TTC549 (cell line): ENCODE measurements at regions not wholly inside any gene's neighbourhood (a gene's known extent, or its start where the extent isn't known, plus 50 kb on each side); places are given as distances from the start of the nearest gene placed in this dataset.
"Not testable (repeated sequence)": the region's sequence is repeated elsewhere in the genome, so short reads cannot be mapped to it uniquely, and the experiment has no call there.

Experiments
- FAIRE-seq: peaks from 2 replicates; lab custom pipeline; 2012; peaks lifted over from hg19 to GRCh38; lab: Jason Lieb, UNC

GRCh38 chr6:141780296-141780695 lies 352.4 kb upstream of the GJE1 start:
- no peak for FAIRE-seq

DNA sequence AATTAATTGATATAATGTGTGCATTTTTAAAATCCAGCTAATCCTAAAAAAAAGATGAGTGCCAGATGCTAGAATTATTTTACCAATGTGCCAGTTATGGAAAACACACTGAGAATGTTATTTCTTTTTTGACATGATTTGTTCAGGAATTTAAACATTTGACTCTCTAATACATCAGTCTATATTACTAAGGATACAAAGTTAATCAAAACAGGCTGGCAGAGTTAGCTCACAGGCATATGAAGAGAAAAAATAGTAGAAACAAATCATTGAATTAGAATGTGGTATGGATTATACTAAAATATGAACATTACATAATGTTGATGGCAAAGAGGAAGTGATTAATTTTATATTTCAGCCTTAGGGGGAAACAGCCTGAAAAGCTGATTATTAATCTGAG lies 368.3 kb upstream of the GJE1 start:
- no peak for FAIRE-seq

DNA sequence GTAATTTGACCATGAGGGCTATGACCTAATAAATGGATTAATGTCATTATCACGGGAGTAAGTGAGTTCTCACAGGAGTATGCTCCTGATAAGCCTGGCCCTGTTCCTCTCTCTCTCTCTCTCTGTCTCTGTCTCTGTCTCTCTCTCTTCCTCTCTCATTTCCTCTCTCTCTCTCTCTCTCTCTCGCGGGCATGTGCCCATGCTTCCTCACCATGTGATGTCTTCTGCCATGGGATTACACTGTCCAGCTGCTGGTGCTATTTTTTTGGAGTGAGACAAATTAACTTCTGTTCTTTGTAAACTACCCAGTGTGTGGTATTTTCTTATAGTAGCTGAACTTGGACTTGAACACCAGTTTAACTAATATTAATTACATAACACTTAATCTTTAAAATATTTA lies 374.3 kb upstream of the GJE1 start:
- no peak for FAIRE-seq

DNA sequence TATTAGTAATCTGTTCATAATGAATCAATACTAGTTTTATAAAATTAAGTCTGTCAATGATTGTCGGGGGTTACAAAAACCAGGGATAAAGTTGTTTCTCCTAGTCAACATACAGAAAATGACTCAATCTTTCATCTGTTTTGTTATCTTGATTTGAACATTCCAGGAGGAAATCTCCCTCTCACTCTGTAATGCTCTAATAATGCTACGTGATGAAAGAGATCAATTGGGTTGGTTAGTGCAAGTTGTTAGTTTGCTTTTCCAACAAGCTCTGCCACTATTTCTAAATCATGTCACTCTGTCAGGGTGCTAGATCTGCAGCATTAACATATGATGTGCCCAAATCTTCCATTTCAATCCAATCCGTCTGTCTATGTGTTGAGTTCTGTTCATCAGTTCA lies 379.5 kb upstream of the GJE1 start:
- FAIRE-seq: no peak

- FAIRE-seq: no peak
Measured at GRCh38 chr6:141752677-141753076, 380.0 kb upstream of the GJE1 start.

- not testable (repeated sequence) for FAIRE-seq
Measured at GRCh38 chr6:141746324-141746723, 386.4 kb upstream of the GJE1 start.

GRCh38 chr6:141744971-141745370 lies 387.8 kb upstream of the GJE1 start:
- FAIRE-seq: no peak

DNA sequence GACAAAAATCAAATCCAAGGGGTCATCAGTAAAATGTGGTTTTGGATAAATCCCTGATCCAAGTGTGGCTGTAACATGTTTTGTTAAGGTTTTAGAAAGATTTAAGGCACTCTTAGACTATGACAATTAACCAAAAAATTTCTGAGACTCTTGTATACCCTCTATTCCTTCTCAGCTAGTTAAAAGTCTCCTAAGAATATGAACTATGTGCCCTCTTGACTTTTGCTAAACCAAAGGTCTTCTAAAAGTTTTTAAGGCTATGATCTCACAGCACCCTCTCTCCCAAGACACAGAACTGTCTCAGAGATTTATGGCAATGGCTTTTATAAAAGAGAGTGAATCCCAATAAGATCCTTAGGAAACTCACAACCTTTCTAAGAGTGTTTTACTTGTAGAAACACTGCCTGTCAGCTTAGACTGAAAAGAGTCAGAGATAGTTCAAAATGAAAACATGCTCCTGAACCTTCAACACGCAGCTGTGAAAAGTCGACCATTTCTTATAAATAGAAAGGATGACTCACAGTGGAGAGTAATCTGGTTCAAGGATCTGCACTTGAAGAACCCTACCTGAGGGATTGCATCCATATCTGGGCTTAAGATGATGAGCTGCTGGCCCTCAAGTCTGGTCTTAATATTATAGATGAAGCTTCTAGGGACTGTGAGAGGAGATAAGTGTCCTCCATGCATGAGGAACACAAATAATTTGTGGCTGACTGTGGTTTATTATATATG lies 388.4 kb upstream of the GJE1 start:
- no peak for FAIRE-seq

GRCh38 chr6:141736104-141736503 lies 396.6 kb upstream of the GJE1 start:
- no peak for FAIRE-seq

GRCh38 chr6:141735126-141735525 lies 397.6 kb upstream of the GJE1 start:
- no peak for FAIRE-seq

GRCh38 chr6:141734071-141734840 lies 398.5 kb upstream of the GJE1 start:
- no peak for FAIRE-seq

GRCh38 chr6:141729146-141729545 lies 403.6 kb upstream of the GJE1 start:
- FAIRE-seq: no peak

GRCh38 chr6:141728330-141728729 lies 404.4 kb upstream of the GJE1 start:
- no peak for FAIRE-seq

GRCh38 chr6:141726248-141726647 lies 406.5 kb upstream of the GJE1 start:
- FAIRE-seq: no peak

DNA sequence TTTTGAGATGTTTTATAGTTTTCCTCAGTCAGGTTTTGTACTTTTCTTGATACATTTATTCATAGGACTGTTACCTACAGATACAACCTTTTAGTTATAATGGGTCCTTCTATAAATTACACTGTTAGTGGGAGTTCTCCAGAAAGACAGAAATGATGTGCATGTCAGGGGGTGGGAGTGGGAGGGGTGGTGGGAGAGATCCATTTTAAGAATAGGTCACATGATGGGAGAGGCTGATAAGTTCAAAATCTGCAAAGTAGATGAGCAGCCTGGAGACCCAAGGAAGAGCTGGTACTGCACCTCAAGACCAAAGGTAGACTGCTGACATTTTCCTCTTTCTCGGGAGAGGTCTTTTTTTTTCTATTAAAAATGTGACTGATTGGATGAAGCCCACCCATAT lies 408.0 kb upstream of the GJE1 start:
- no peak for FAIRE-seq

DNA sequence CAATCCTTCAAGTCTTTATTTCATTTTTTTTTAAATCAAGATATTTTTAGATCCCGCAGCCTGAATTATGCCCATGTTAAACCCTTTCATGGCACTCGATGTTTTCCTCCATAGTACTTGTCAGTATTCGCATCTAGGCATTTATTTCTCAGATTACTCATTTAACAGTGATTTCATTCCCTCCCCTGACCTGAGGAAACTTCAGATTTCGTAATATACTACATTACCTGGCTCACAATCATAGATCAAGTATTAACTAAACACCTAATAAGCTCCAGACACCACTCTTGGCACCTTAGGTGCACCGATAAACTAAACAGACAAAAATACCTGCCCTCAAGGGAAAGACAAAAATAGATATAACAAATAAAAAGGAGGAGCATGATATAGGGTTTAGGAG lies 413.2 kb upstream of the GJE1 start:
- no peak for FAIRE-seq

DNA sequence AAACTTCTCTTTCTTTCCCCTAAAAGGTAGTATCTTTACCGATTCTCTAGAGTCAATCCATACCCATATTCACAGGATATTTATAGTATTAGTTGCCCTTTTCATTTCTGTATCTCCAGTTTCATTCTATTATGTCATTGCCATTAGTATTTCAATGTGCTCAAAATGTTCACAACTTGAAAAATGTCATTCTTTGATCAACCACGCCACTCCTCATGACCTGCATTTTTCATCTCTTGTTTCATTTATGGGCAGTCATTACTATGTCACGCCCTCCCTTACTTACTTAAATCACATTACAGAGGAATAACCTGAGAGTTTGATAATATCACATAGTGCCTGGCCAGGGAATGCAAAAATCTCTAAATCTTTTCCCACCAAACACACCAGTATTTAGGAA lies 427.3 kb upstream of the GJE1 start:
- FAIRE-seq: no peak

DNA sequence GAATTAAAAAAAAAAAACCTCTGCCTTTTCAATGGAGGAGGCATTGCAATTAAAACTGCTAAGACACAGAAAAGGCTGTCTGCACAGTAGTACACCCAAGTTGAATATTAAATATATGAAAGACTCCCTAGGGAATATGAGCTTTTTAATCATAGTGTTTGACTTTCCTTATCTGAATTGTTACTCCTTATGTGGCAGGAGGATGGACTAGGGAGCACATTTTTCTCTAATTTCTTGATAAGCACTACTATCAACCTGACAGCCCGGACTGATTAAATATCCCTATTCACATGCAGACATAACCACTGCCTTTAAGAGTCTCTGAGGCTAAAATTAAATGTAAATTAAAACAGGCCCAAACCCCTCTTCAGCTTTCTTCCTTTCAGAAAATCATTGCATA lies 428.6 kb upstream of the GJE1 start:
- no peak for FAIRE-seq

DNA sequence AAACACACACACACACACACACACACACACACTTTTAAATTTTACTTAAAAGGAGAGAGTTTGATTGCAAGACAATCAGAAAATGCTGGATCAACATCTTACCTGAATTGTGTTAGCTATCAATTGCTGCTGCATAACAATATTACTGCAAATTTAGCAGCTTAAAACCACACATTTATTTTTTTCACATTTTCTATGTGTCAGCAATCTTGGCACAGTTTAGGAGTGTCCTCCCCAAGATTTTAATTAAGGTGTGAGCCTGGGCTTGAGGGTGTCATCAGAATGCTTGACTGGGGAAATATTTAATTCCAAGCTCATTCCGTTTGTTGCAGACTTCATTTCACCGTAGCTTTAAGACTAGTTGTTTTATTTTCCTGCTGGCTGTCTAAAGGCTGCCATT lies 431.0 kb upstream of the GJE1 start:
- no peak for FAIRE-seq

GRCh38 chr6:141700819-141701218 lies 431.9 kb upstream of the GJE1 start:
- FAIRE-seq: no peak

GRCh38 chr6:141688916-141689315 lies 443.8 kb upstream of the GJE1 start:
- FAIRE-seq: no peak

- FAIRE-seq: no peak
Measured at GRCh38 chr6:141685416-141685815, 447.3 kb upstream of the GJE1 start.

GRCh38 chr6:141682391-141682790 lies 450.3 kb upstream of the GJE1 start:
- FAIRE-seq: no peak

DNA sequence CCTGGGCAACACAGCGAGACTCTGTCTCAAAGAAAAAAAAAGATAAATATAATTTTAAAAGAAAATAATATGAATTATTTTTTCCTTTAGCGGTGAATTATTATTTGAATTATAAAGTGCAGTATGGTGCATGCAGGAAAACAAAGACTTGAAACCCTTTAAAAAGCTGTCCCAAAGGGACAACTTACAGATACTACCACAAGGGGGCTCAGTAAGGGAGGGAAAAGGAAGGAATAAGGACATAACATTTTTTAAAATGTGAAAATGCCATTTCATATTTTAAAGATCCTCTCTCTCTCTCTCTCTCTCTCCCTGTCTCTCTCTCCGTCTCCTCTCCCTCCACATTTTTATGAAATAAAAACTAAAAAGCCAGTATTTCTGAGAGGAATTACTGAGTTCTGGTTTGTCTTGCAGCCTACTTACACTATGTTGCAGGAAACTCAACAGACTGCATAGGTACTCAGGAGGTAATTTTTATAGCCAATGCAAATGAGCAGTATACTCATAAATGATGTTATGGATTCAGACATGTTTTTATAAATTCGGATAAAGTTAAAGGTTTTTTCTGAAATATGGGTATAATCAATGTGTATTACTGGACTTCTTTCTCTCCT lies 455.0 kb upstream of the GJE1 start:
- peak; percentile 81 for FAIRE-seq
